Mesendoderm (in vitro differentiated cells): ENCODE measurements at regions not wholly inside any gene's neighbourhood (a gene's known extent, or its start where the extent isn't known, plus 50 kb on each side); places are given as distances from the start of the nearest gene placed in this dataset.

Experiments used
- DNase-seq: peaks from one replicate; pipeline ENCODE4 v3.0.0; 2013
- H2AK5ac ChIP-seq: 2 replicates; pipeline ENCODE4 v1.6.1; 2013; ENCODE audit warnings: low read length, inconsistent platforms
- H2BK120ac ChIP-seq: 2 replicates; pipeline ENCODE4 v1.6.1; 2013; ENCODE audit warnings: low read depth, mild to moderate bottlenecking, low read length, moderate library complexity, mixed read lengths
- H2BK15ac ChIP-seq: replicated peaks from 2 replicates; pipeline ENCODE4 v1.6.1; 2013; ENCODE audit warnings: low read depth, mild to moderate bottlenecking, moderate library complexity
- H2BK5ac ChIP-seq: 2 replicates; pipeline ENCODE4 v1.6.1; 2013; ENCODE audit warnings: low read length, inconsistent platforms
- H3K18ac ChIP-seq: 2 replicates; pipeline ENCODE4 v1.6.1; 2013; ENCODE audit warnings: mild to moderate bottlenecking, low read length, mixed read lengths
- H3K23ac ChIP-seq: one replicate; pipeline ENCODE4 v1.6.1; 2013; ENCODE audit warnings: low read length
- H3K27ac ChIP-seq: 2 replicates; pipeline ENCODE4 v1.5.1; 2013; ENCODE audit warnings: low read depth, mild to moderate bottlenecking, inconsistent platforms, low read length, moderate library complexity
- H3K27me3 ChIP-seq: 2 replicates; pipeline ENCODE4 v1.6.1; 2013; ENCODE audit warnings: low read length, control low read depth, mild to moderate bottlenecking, inconsistent platforms; ENCODE audit not compliant: insufficient read depth, poor library complexity
- H3K36me3 ChIP-seq: 2 replicates; pipeline ENCODE4 v1.6.1; 2013; ENCODE audit warnings: low read length, inconsistent platforms; ENCODE audit not compliant: control insufficient read depth, insufficient read depth
- H3K4ac ChIP-seq: one replicate; pipeline ENCODE4 v1.6.1; 2013; ENCODE audit warnings: low read depth, mild to moderate bottlenecking, low read length, moderate library complexity
- H3K4me1 ChIP-seq: 2 replicates; pipeline ENCODE4 v1.6.1; 2013; ENCODE audit warnings: low read depth, low read length, inconsistent platforms; ENCODE audit not compliant: control insufficient read depth
- H3K4me2 ChIP-seq: 2 replicates; pipeline ENCODE4 v1.6.1; 2013; ENCODE audit warnings: low read length
- H3K4me3 ChIP-seq: 2 replicates; pipeline ENCODE4 v1.5.1; 2013; ENCODE audit warnings: mild to moderate bottlenecking, low read length
- H3K56ac ChIP-seq: one replicate; pipeline ENCODE4 v1.6.1; 2013; ENCODE audit warnings: low read length
- H3K79me1 ChIP-seq: 2 replicates; pipeline ENCODE4 v1.6.1; 2013; ENCODE audit warnings: low read length, inconsistent platforms
- H3K79me2 ChIP-seq: 2 replicates; pipeline ENCODE4 v1.6.1; 2013; ENCODE audit warnings: mild to moderate bottlenecking, low read length; ENCODE audit not compliant: control insufficient read depth, insufficient read depth
- H3K9ac ChIP-seq: 2 replicates; pipeline ENCODE4 v1.6.1; 2013; ENCODE audit warnings: low read length, inconsistent platforms
- H4K5ac ChIP-seq: one replicate; pipeline ENCODE4 v1.6.1; 2013; ENCODE audit warnings: low read length
- H4K8ac ChIP-seq: one replicate; pipeline ENCODE4 v1.6.1; 2013; ENCODE audit warnings: low read depth, mild to moderate bottlenecking, control low read depth, low read length, moderate library complexity
- WGBS: extraction: QIAGEN DNeasy Blood & Tissue Kit; methylation state at CpG from one replicate; pipeline ENCODE4 v1.1.7; 2013; ENCODE audit warnings: low lambda C conversion rate, missing lambda C conversion rate; ENCODE audit not compliant: insufficient coverage; ENCODE audit errors: extremely low coverage; 5-methylcytosine and 5-hydroxymethylcytosine counted together

DNA sequence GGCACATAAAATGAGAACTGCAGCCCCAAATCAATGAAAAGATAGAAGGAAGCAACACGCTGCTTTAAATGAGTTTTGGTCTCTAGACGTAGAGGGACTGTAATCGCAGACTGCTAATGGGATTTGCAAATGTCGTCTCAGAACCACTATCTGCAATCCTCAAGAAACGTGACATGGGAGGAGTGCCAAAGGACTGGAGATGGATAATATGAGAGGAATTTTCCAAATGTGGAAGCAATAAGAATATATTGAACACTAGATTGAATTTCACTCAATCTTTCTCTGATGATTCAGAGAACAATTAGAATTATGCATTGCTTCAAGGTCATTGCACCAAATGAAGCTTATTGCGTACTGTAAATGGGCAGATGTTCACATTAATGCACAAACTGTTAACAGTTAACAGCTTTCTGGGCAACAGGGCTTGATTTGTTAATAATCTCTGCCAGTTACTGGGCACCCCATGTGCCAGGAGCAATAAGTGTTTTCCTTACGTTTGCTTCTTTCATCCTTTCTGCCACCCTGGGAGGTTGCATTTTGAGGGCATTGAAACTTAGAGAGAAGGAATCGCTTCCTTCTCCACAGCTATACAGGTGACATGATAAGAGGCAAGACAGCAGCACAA, 62.8 kb upstream of the WASF3 start:
- no peak overlapping the region for H3K9ac ChIP-seq
- H3K4me1 ChIP-seq = peaks cover 10% of the 10 kb centered on the region
- H3K56ac ChIP-seq = no peak overlapping the region
- H3K18ac ChIP-seq = peak overlapping the region; percentile 11
- no peaks in the 10 kb centered on the region for H3K79me1 ChIP-seq
- no peaks in the 10 kb centered on the region for H3K27me3 ChIP-seq
- H2BK5ac ChIP-seq = no peak overlapping the region
- no peaks in the 10 kb centered on the region for H3K36me3 ChIP-seq
- no peak overlapping the region for H3K23ac ChIP-seq
- no peak overlapping the region for H3K4me2 ChIP-seq
- H2BK120ac ChIP-seq = no peak overlapping the region
- H3K27ac ChIP-seq = no peak overlapping the region
- WGBS = no CpG with 5 or more reads among the region's 8 CpGs
- H3K79me2 ChIP-seq = no peaks in the 10 kb centered on the region
- H3K4ac ChIP-seq = no peak overlapping the region
- H2AK5ac ChIP-seq = no peak overlapping the region
- no peak overlapping the region for H2BK15ac ChIP-seq
- no peak for DNase-seq
- H3K4me3 ChIP-seq = no peak overlapping the region
- no peak overlapping the region for H4K5ac ChIP-seq
- H4K8ac ChIP-seq = no peak overlapping the region

GRCh38 chr13:26495750-26496149, 61.7 kb upstream of the WASF3 start:
- Histone ChIP-seq H3K9ac (no peak overlapping the region), H4K8ac (no peak overlapping the region), H3K18ac (no peak overlapping the region), H3K4me2 (no peak overlapping the region), H3K56ac (peak overlapping the region; percentile 56), H3K79me1 (no peaks in the 10 kb centered on the region), H2BK15ac (no peak overlapping the region), H3K4ac (no peak overlapping the region), H2AK5ac (no peak overlapping the region), H3K36me3 (no peaks in the 10 kb centered on the region), H4K5ac (no peak overlapping the region), H3K4me1 (peaks cover 10% of the 10 kb centered on the region), H3K4me3 (no peak overlapping the region), H3K79me2 (no peaks in the 10 kb centered on the region), H3K27ac (no peak overlapping the region), H3K27me3 (no peaks in the 10 kb centered on the region), H2BK120ac (no peak overlapping the region), H2BK5ac (peak overlapping the region; percentile 40), H3K23ac (peak overlapping the region; percentile 52)
- DNase-seq = no peak
- WGBS = no CpG with 5 or more reads among the region's 3 CpGs

- no peak overlapping the region for H3K56ac ChIP-seq
- H3K27ac ChIP-seq = no peak overlapping the region
- no peak overlapping the region for H2BK120ac ChIP-seq
- no peak overlapping the region for H3K9ac ChIP-seq
- no peak overlapping the region for H4K8ac ChIP-seq
- H3K27me3 ChIP-seq = no peaks in the 10 kb centered on the region
- H3K4me1 ChIP-seq = peaks cover 10% of the 10 kb centered on the region
- H2BK15ac ChIP-seq = no peak overlapping the region
- H4K5ac ChIP-seq = no peak overlapping the region
- no CpG with 5 or more reads among the region's 5 CpGs for WGBS
- no peaks in the 10 kb centered on the region for H3K36me3 ChIP-seq
- no peak overlapping the region for H3K23ac ChIP-seq
- DNase-seq = no peak
- no peak overlapping the region for H3K18ac ChIP-seq
- no peak overlapping the region for H3K4ac ChIP-seq
- no peak overlapping the region for H2BK5ac ChIP-seq
- H3K79me2 ChIP-seq = no peaks in the 10 kb centered on the region
- no peaks in the 10 kb centered on the region for H3K79me1 ChIP-seq
- H2AK5ac ChIP-seq = no peak overlapping the region
- no peak overlapping the region for H3K4me2 ChIP-seq
- H3K4me3 ChIP-seq = no peak overlapping the region
Measured at GRCh38 chr13:26497968-26498511, 59.4 kb upstream of the WASF3 start.

DNA sequence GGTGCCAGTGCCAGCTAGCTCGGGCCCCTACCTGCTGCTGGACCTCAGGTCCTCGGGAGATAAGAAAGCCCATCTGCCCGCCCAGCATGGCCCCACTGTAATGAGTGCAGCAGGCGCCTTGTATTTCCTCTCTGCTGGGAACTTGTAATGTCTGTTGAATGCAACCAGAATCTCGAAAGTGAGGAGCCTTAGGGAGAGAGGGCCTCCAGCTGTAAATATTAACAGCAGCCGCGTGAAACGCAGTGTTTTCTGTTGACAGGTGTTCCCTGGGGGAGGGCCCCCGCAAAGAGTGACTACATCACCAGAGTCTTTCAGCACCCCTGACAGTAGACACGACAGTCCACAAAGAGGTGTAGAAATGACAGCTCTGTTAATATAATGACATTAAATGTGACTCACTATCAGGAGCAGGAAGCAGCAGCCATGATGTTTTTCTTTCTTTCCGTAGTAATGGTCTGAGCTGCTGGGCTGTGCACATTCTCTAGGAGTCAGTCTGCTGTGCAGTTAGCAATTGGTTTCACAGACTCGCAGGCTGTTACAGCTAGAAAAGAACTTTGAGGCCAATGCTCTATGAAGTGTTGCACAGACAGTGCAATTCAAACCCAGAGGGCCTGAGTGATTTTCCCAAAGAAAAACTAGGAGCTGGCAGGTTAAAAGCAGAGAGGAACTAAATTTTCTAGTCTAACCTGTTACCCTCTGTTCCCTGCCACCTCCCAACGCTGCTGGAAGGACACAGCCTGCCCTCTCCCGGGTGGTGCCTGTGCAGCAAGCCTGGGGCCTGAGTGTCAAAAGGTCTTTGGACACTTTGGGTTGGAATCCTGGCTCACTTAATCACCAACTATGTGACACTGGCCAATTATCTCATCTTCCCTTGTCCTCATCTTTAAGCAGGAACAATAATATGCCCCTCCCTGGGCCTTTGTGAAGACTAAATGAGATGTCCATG, 58.6 kb upstream of the WASF3 start:
- Histone ChIP-seq H3K4me3 (no peak overlapping the region), H3K4me1 (peaks cover 10% of the 10 kb centered on the region), H3K27ac (no peak overlapping the region), H3K4ac (no peak overlapping the region), H2AK5ac (no peak overlapping the region), H3K36me3 (no peaks in the 10 kb centered on the region), H4K5ac (no peak overlapping the region), H3K27me3 (no peaks in the 10 kb centered on the region), H4K8ac (no peak overlapping the region), H3K79me2 (no peaks in the 10 kb centered on the region), H2BK5ac (no peak overlapping the region), H3K56ac (no peak overlapping the region), H3K4me2 (no peak overlapping the region), H3K23ac (no peak overlapping the region), H3K79me1 (no peaks in the 10 kb centered on the region), H2BK120ac (no peak overlapping the region), H3K18ac (no peak overlapping the region), H3K9ac (no peak overlapping the region), H2BK15ac (no peak overlapping the region)
- no CpG with 5 or more reads among the region's 14 CpGs for WGBS
- no peak for DNase-seq

GRCh38 chr13:26500618-26501320, 56.7 kb upstream of the WASF3 start:
- DNase-seq = no peak
- no peak overlapping the region for H3K18ac ChIP-seq
- H2BK15ac ChIP-seq = no peak overlapping the region
- H2AK5ac ChIP-seq = no peak overlapping the region
- H3K4me3 ChIP-seq = no peak overlapping the region
- H2BK120ac ChIP-seq = no peak overlapping the region
- H3K27me3 ChIP-seq = no peaks in the 10 kb centered on the region
- peaks cover under 1% of the 10 kb centered on the region for H3K4me1 ChIP-seq
- H3K23ac ChIP-seq = no peak overlapping the region
- no peak overlapping the region for H3K4ac ChIP-seq
- H3K36me3 ChIP-seq = no peaks in the 10 kb centered on the region
- H2BK5ac ChIP-seq = no peak overlapping the region
- WGBS = no CpG with 5 or more reads among the region's 15 CpGs
- H4K5ac ChIP-seq = no peak overlapping the region
- H3K56ac ChIP-seq = no peak overlapping the region
- no peaks in the 10 kb centered on the region for H3K79me1 ChIP-seq
- no peak overlapping the region for H3K27ac ChIP-seq
- H3K9ac ChIP-seq = no peak overlapping the region
- H3K79me2 ChIP-seq = no peaks in the 10 kb centered on the region
- no peak overlapping the region for H3K4me2 ChIP-seq
- no peak overlapping the region for H4K8ac ChIP-seq
